Neural cell (in vitro differentiated cells): ENCODE measurements at regions not wholly inside any gene's neighbourhood (a gene's known extent, or its start where the extent isn't known, plus 50 kb on each side); places are given as distances from the start of the nearest gene placed in this dataset.
"Not testable (repeated sequence)": the region's sequence is repeated elsewhere in the genome, so short reads cannot be mapped to it uniquely, and the experiment has no call there.

Experiments
- EP300 ChIP-seq: fragments of 450-650 bp; conservative IDR thresholded peaks from 2 replicates; pipeline ENCODE4 v1.6.1; 2014; ENCODE audit warnings: antibody characterized with exemption, mild to moderate bottlenecking, moderate library complexity; ENCODE audit not compliant: poor library complexity, severe bottlenecking
- EZH2 ChIP-seq: fragments of 200-600, 300-800 bp; shearing (Covaris generic), sonication (generic); IDR thresholded peaks from 2 replicates; pipeline ENCODE4 v1.6.1; 2014; ENCODE audit warnings: antibody characterized with exemption, low read length, borderline replicate concordance, mild to moderate bottlenecking; ENCODE audit not compliant: insufficient read depth, poor library complexity, severe bottlenecking
- MXI1 ChIP-seq: fragments of 450-650 bp; conservative IDR thresholded peaks from 2 replicates; pipeline ENCODE4 v1.6.1; 2014; ENCODE audit warnings: antibody characterized with exemption, mild to moderate bottlenecking; ENCODE audit not compliant: poor library complexity, severe bottlenecking
- POLR2AphosphoS5 ChIP-seq: IDR thresholded peaks from 2 replicates; pipeline ENCODE4 v1.6.1; 2012
- RAD21 ChIP-seq: fragments of 450-650 bp; conservative IDR thresholded peaks from 2 replicates; pipeline ENCODE4 v1.6.1; 2014; ENCODE audit warnings: antibody characterized with exemption, mild to moderate bottlenecking, moderate library complexity
- SMC3 ChIP-seq: fragments of 450-650 bp; conservative IDR thresholded peaks from 2 replicates; pipeline ENCODE4 v1.6.1; 2014; ENCODE audit warnings: antibody characterized with exemption, mild to moderate bottlenecking, moderate library complexity; ENCODE audit not compliant: poor library complexity
- TAF1 ChIP-seq: IDR thresholded peaks from 2 replicates; pipeline ENCODE4 v1.6.1; 2012; ENCODE audit warnings: low read depth
- TF ChIP-seq, protein P1 (sequence below): fragments of 450-650 bp; IDR thresholded peaks from 2 replicates; pipeline ENCODE4 v1.5.1; 2014; ENCODE audit warnings: antibody characterized with exemption, mild to moderate bottlenecking, moderate library complexity; ENCODE audit not compliant: poor library complexity, severe bottlenecking
- TF ChIP-seq, protein P2 (sequence below): IDR thresholded peaks from 2 replicates; pipeline ENCODE4 v1.6.1; 2012; ENCODE audit warnings: borderline replicate concordance

DNA sequence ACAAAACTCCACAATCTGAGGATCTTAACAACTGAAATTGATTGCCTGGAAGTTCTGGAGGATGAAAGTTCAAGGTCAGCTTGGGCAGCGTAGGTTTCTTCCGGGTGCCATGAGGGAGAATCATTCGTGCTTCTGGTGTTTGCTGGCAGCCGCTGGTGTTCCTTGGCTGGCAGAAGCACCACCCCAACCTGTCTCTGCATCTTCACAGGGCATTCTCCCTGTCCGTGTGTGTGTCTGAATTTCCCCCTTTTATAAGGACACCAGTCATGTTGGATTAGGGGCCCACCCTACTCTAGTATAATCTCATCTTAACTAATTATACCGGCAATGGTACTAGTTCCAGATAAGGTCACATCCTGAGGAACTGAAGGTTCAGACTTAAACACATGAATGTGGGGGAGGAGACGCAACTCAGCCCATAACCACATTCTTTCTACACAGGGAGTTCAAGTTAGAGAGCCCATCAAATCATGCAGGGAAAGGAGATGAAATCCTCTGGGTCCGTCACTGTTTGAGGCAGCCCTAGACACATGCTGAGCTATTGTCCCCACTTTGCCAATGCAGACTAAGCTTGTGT, 175.9 kb upstream of the PLGLB2 start:
- TF ChIP-seq, protein P1, sequence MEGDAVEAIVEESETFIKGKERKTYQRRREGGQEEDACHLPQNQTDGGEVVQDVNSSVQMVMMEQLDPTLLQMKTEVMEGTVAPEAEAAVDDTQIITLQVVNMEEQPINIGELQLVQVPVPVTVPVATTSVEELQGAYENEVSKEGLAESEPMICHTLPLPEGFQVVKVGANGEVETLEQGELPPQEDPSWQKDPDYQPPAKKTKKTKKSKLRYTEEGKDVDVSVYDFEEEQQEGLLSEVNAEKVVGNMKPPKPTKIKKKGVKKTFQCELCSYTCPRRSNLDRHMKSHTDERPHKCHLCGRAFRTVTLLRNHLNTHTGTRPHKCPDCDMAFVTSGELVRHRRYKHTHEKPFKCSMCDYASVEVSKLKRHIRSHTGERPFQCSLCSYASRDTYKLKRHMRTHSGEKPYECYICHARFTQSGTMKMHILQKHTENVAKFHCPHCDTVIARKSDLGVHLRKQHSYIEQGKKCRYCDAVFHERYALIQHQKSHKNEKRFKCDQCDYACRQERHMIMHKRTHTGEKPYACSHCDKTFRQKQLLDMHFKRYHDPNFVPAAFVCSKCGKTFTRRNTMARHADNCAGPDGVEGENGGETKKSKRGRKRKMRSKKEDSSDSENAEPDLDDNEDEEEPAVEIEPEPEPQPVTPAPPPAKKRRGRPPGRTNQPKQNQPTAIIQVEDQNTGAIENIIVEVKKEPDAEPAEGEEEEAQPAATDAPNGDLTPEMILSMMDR = not testable (repeated sequence)
- not testable (repeated sequence) for TF ChIP-seq RAD21, POLR2AphosphoS5, EZH2, SMC3, EP300, MXI1, TAF1
- TF ChIP-seq, protein P2, sequence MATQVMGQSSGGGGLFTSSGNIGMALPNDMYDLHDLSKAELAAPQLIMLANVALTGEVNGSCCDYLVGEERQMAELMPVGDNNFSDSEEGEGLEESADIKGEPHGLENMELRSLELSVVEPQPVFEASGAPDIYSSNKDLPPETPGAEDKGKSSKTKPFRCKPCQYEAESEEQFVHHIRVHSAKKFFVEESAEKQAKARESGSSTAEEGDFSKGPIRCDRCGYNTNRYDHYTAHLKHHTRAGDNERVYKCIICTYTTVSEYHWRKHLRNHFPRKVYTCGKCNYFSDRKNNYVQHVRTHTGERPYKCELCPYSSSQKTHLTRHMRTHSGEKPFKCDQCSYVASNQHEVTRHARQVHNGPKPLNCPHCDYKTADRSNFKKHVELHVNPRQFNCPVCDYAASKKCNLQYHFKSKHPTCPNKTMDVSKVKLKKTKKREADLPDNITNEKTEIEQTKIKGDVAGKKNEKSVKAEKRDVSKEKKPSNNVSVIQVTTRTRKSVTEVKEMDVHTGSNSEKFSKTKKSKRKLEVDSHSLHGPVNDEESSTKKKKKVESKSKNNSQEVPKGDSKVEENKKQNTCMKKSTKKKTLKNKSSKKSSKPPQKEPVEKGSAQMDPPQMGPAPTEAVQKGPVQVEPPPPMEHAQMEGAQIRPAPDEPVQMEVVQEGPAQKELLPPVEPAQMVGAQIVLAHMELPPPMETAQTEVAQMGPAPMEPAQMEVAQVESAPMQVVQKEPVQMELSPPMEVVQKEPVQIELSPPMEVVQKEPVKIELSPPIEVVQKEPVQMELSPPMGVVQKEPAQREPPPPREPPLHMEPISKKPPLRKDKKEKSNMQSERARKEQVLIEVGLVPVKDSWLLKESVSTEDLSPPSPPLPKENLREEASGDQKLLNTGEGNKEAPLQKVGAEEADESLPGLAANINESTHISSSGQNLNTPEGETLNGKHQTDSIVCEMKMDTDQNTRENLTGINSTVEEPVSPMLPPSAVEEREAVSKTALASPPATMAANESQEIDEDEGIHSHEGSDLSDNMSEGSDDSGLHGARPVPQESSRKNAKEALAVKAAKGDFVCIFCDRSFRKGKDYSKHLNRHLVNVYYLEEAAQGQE = not testable (repeated sequence)
